Naive B cell (primary cell): ENCODE measurements at regions not wholly inside any gene's neighbourhood (a gene's known extent, or its start where the extent isn't known, plus 50 kb on each side); places are given as distances from the start of the nearest gene placed in this dataset.

Experiments
- ATAC-seq, 2 donors: fragments of 150-1000 bp; cut with Tn5 transposase; 2 replicates each; pipeline ENCODE4 v1.10.0; 2021; ENCODE audit warnings: low read depth in 2 of 2, mild to moderate bottlenecking in 2 of 2, moderate library complexity in 2 of 2
- DNase-seq: peaks from one replicate; pipeline ENCODE4 v3.0.0; 2022
- H3K27ac Mint-ChIP-seq, 6 donors: one replicate each; pipeline ENCODE4 v1.8.0; 2020 to 2022; ENCODE audit warnings: mild to moderate bottlenecking in 6 of 6, mixed read lengths in 6 of 6, moderate library complexity in 5 of 6, inconsistent platforms in 2 of 6
- H3K27me3 Mint-ChIP-seq, 3 donors: one replicate each; pipeline ENCODE4 v1.8.0; 2021 to 2022; ENCODE audit warnings: mixed read lengths in 3 of 3, mild to moderate bottlenecking in 1 of 3
- H3K36me3 Mint-ChIP-seq, 2 donors: one replicate each; pipeline ENCODE4 v1.8.0; 2020 to 2022; ENCODE audit warnings: mixed read lengths in 2 of 2, inconsistent platforms in 1 of 2, mild to moderate bottlenecking in 1 of 2
- H3K4me1 Mint-ChIP-seq, 3 donors: one replicate each; pipeline ENCODE4 v1.8.0; 2020 to 2022; ENCODE audit warnings: mixed read lengths in 3 of 3, inconsistent platforms in 1 of 3, mild to moderate bottlenecking in 1 of 3, moderate library complexity in 1 of 3
- H3K4me3 Mint-ChIP-seq, 8 donors: one replicate each; pipeline ENCODE4 v1.8.0; 2020 to 2022; ENCODE audit warnings: mild to moderate bottlenecking in 8 of 8, mixed read lengths in 8 of 8, moderate library complexity in 8 of 8, inconsistent platforms in 2 of 8
- H3K9me3 Mint-ChIP-seq, 7 donors: one replicate each; pipeline ENCODE4 v1.8.0; 2020 to 2022; ENCODE audit warnings: mixed read lengths in 7 of 7, mild to moderate bottlenecking in 5 of 7, inconsistent platforms in 2 of 7, moderate library complexity in 1 of 7

- H3K9me3 Mint-ChIP-seq, result no peaks in the 10 kb centered on the region
- no peak overlapping the region for H3K4me3 Mint-ChIP-seq
- H3K27me3 Mint-ChIP-seq, result no peaks in the 10 kb centered on the region
- H3K4me1 Mint-ChIP-seq, result no peaks in the 10 kb centered on the region
- ATAC-seq (no peak), DNase-seq (no peak)
- no peak overlapping the region for H3K27ac Mint-ChIP-seq
- no peaks in the 10 kb centered on the region for H3K36me3 Mint-ChIP-seq
These were observed 83.5 kb upstream of the CFAP20DC start for GRCh38 chr3:59133311-59133710.

DNA sequence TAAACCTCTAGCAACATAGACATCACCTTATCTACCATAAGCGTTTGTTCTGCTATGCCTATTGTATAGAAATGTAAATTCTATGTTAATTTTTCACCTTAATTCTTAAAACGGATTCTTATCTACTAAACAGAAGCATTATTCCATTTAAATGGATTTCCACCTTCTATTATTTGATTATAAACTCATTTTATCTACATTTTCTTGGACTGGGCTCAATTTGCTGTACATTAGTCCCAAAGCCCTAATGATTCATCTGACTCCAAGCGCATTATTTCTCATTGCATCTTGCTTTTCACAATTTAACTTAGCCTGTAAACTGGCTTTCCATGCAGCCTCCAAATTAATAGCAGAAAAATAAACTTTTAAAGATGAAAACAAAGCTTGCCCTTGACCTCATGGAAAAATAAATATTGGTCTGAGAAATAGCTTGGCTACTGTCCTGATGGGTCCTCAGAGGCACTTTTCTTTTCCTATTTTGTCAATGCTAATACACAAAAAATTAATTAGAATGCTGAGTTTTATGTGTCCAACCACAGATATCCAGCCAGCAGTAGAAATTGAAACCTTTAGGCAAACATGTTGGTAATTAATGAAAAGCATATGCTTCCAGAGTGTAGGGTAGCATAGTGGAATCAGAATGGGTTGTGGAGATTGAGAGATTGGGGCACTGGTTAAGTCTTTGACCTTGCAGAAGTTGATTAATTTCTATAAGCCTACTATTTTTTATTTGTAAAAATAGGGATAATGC, 81.4 kb upstream of the CFAP20DC start:
- Mint-ChIP-seq H3K27me3 (no peaks in the 10 kb centered on the region), H3K27ac (no peak overlapping the region), H3K4me3 (no peak overlapping the region), H3K36me3 (no peaks in the 10 kb centered on the region), H3K9me3 (no peaks in the 10 kb centered on the region), H3K4me1 (no peaks in the 10 kb centered on the region)
- no peak for ATAC-seq
- DNase-seq, result no peak

GRCh38 chr3:59128685-59129084, 78.9 kb upstream of the CFAP20DC start:
- Mint-ChIP-seq H3K27me3 (no peaks in the 10 kb centered on the region), H3K4me3 (no peak overlapping the region), H3K4me1 (no peaks in the 10 kb centered on the region), H3K9me3 (no peaks in the 10 kb centered on the region), H3K27ac (no peak overlapping the region), H3K36me3 (no peaks in the 10 kb centered on the region)
- no peak for ATAC-seq
- DNase-seq, result no peak

DNA sequence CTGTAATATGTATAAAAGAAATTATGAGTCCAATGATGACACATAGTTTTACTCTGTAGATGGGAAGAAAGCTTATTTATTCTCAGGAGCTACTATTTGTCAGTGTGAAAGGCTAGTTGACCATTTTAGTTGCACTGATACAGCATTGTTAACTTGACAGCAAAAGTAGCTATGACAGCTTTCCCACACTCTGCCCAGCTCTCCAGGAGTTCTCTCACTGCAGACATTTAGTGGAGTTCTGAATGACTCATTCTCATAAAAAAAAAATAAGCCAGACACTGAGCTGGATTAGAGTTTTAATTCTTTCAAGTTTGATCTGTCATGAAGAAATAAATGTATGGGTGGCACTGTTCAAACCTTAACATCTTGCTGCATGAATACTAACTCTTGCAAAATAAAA, 77.2 kb upstream of the CFAP20DC start:
- Mint-ChIP-seq H3K9me3 (no peaks in the 10 kb centered on the region), H3K27me3 (no peaks in the 10 kb centered on the region), H3K27ac (no peak overlapping the region), H3K4me1 (no peaks in the 10 kb centered on the region), H3K4me3 (no peak overlapping the region), H3K36me3 (no peaks in the 10 kb centered on the region)
- ATAC-seq (no peak), DNase-seq (no peak)

DNA sequence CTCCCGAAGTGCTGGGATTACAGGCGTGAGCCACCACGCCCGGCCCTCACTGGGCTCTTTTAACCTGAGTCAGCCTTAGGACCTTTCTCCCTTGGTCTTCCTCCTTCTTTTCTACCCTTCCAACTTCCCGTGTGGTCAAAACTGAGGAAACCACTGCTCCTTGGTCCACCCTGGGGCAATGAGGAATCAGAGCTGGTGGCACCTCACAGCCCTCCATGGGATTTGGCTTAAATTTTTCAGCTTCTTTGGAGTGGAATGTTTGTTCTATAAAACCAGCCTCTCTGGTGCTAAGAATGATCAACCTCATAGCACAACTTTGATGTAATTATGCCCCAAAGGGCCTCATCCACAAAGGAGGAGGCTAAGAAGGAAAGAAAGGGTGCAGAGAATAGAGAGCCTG, 76.6 kb upstream of the CFAP20DC start:
- Mint-ChIP-seq H3K27me3 (no peaks in the 10 kb centered on the region), H3K9me3 (no peaks in the 10 kb centered on the region), H3K4me3 (no peak overlapping the region), H3K36me3 (no peaks in the 10 kb centered on the region), H3K4me1 (no peaks in the 10 kb centered on the region), H3K27ac (no peak overlapping the region)
- no peak for DNase-seq
- ATAC-seq, result no peak

DNA sequence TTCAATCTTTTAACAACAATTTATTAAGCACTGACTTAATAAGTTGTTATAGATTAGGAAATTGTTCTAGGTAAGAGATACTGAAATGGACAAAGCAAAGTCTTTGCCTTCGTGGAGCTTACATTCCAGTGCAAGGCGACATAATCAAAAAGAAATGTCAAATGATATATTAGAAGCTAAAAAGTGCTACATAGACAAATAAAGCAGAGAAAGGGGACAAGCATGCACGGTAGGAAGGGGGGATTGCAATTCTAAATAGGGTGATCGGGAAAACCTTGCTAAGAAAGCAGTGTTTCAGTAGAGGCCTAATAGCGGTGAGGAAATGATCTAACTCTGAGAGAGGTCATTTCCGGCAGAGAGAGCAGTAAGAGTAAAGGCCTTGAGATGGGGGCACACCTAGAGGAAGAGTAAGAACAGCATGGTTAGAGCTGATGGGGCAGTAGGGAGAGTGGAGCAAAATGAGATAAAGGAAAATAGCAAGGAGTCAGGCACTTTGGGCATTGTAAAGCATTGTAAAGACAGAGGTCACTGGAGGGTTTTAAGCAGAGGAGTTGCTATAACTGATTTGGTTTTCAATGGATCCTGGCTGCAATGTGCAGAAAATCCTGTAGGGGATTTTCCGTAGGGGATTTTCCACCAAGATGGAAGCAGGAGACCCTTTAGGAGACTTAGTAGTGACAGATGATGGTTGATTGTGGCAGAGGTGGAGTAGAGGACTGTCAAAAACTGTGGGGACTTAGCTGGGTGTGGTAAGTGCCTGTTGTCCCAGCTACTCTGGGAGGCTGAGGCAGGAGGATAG, 71.7 kb upstream of the CFAP20DC start:
- no peaks in the 10 kb centered on the region for H3K36me3 Mint-ChIP-seq
- ATAC-seq, result no peak

DNA sequence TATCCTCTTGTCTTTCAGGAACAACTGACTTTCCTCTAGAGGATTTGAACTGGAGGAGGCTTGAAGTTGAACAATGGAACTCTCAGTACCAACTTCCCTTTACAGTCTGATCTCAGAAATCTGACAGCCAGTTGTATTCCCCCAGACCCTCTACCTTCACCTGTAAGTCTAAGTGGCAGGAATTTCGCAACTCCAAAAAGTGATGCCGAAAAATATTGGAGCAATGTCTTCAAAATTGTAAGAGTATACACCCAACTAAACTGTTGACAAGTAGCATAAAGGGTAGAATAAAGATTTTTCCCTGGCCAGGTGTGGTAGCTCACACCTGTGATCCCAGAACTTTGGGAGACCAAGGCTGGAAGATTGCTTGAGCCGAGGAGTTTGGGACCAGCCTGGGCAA, 69.1 kb upstream of the CFAP20DC start:
- ATAC-seq (no peak), DNase-seq (no peak)
- Mint-ChIP-seq H3K36me3 (no peaks in the 10 kb centered on the region), H3K4me1 (no peaks in the 10 kb centered on the region), H3K9me3 (peaks cover 0 to 6% (median 1%) of the 10 kb centered on the region in 7 donors), H3K27ac (no peak overlapping the region), H3K4me3 (no peak overlapping the region), H3K27me3 (no peaks in the 10 kb centered on the region)

More for the DNA sequence above, 71.7 kb upstream of the CFAP20DC start:
- Mint-ChIP-seq H3K9me3 (peaks cover 0 to 6% (median 1%) of the 10 kb centered on the region in 7 donors), H3K4me1 (no peaks in the 10 kb centered on the region), H3K4me3 (no peak overlapping the region), H3K27ac (no peak overlapping the region), H3K27me3 (no peaks in the 10 kb centered on the region)
- no peak for DNase-seq

DNA sequence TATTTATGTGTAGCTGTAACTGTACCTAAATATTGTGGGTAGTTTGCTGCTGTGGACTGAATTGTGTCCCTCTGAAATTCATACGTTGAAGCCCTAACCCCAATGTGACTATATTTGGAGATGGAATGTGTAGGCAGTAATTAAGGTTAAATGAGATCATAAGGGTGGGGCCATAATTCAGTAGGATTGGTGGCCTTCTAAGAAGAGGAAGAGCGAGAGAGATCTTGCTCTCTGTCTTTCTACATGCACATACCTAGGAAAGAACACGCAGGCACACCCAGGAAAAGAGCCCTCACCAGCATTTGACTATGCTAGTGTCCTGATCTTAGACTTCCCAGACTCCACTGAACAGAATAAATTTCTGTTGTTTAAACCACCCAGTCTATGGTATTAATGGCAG, 67.6 kb upstream of the CFAP20DC start:
- DNase-seq (no peak), ATAC-seq (no peak)
- H3K36me3 Mint-ChIP-seq, result no peaks in the 10 kb centered on the region
- H3K9me3 Mint-ChIP-seq, result peaks cover 0 to 6% (median 1%) of the 10 kb centered on the region in 7 donors
- H3K4me3 Mint-ChIP-seq, result no peak overlapping the region
- H3K27ac Mint-ChIP-seq, result no peak overlapping the region
- no peaks in the 10 kb centered on the region for H3K4me1 Mint-ChIP-seq
- no peaks in the 10 kb centered on the region for H3K27me3 Mint-ChIP-seq

DNA sequence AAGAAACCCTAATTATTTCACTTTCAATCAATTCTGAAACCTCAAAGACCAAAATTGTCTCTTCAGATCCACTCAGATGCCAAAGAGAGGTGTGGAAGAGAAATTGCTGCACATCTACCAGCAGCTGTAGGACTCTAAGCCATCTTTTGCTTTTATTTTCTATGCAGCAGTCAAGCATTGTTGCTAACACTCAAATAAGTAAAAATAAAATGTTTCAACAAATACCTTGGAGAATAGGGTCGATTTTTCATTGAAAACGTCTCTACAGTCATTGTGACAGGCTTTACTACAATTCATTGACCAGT, 66.4 kb upstream of the CFAP20DC start:
- Mint-ChIP-seq H3K9me3 (peaks cover 0 to 6% (median 1%) of the 10 kb centered on the region in 7 donors), H3K27ac (no peak overlapping the region), H3K27me3 (no peaks in the 10 kb centered on the region), H3K4me1 (no peaks in the 10 kb centered on the region), H3K4me3 (no peak overlapping the region), H3K36me3 (no peaks in the 10 kb centered on the region)
- no peak for DNase-seq
- ATAC-seq, result no peak

DNA sequence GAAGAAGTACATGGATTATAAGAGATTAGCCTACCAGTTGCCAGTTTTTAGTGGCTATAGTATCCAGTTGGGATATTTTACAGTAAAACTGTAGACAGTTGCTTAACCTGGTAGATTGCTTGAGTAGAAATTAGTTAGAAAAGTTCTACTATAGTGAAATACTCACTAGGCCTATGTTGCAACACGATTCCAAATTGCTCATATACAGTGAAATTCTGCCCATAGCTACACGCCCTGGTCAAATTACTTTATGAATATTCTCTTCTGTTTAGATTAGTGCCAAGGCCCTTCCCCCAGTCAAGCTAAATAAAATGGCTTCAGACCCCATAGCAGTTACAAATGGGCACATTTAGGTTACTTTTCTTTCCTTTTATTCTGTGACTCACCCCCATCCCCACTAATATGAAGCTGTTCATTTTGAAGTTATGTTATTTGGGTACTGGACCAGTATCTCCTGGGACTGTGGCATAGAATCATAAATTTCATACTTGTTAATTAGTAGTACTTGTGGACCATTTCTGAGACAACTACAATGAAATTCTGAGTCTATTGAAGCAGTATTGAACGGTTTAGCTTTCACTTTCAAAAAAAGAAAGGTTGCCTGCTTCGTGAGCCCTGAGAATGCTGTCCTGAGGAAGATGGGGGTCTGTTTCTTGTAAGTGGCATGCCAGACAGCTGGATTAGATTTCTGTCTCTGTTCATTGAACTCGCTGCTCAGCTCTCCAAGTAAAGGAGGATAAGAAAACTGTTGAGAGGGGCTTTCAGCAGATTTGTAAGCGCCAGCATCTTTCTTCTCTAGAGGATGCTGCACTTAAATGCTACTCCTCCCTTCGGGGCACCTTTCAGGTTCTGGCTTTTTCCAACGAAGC, 65.8 kb upstream of the CFAP20DC start:
- DNase-seq (no peak), ATAC-seq (no peak)
- no peaks in the 10 kb centered on the region for H3K27me3 Mint-ChIP-seq
- H3K4me1 Mint-ChIP-seq, result no peaks in the 10 kb centered on the region
- H3K4me3 Mint-ChIP-seq, result no peak overlapping the region
- H3K9me3 Mint-ChIP-seq, result peaks cover 0 to 6% (median 1%) of the 10 kb centered on the region in 7 donors
- H3K36me3 Mint-ChIP-seq, result no peaks in the 10 kb centered on the region
- H3K27ac Mint-ChIP-seq, result no peak overlapping the region

- Mint-ChIP-seq H3K9me3 (no peaks in the 10 kb centered on the region), H3K4me3 (no peak overlapping the region), H3K27ac (no peak overlapping the region), H3K4me1 (no peaks in the 10 kb centered on the region), H3K36me3 (no peaks in the 10 kb centered on the region), H3K27me3 (peaks cover 0 to under 1% (median 0%) of the 10 kb centered on the region in 3 donors)
- no peak for DNase-seq
- no peak for ATAC-seq
These were observed 58.3 kb upstream of the CFAP20DC start for GRCh38 chr3:59107856-59108815.

- H3K9me3 Mint-ChIP-seq, result no peaks in the 10 kb centered on the region
- no peaks in the 10 kb centered on the region for H3K4me1 Mint-ChIP-seq
- H3K27me3 Mint-ChIP-seq, result peaks cover 0 to 8% (median 0%) of the 10 kb centered on the region in 3 donors
- H3K36me3 Mint-ChIP-seq, result no peaks in the 10 kb centered on the region
- ATAC-seq (no peak), DNase-seq (no peak)
- H3K4me3 Mint-ChIP-seq, result no peak overlapping the region
- H3K27ac Mint-ChIP-seq, result no peak overlapping the region
These were observed 56.3 kb upstream of the CFAP20DC start for GRCh38 chr3:59106085-59106648.
